KOPT-K1 (cell line): ENCODE measurements at regions not wholly inside any gene's neighbourhood (a gene's known extent, or its start where the extent isn't known, plus 50 kb on each side); places are given as distances from the start of the nearest gene placed in this dataset.

Source experiments
- H3K27ac ChIP-seq: fragments of 200-600 bp; sonication (generic); 2 replicates; pipeline ENCODE4 v1.5.1; 2016; ENCODE audit warnings: antibody characterized with exemption, mild to moderate bottlenecking, low read depth, low read length; ENCODE audit not compliant: poor library complexity, severe bottlenecking
- H3K36me3 ChIP-seq: fragments of 200-600 bp; sonication (generic); 2 replicates; pipeline ENCODE4 v1.5.1; 2017; ENCODE audit warnings: antibody characterized with exemption, mild to moderate bottlenecking, low read length, moderate library complexity; ENCODE audit not compliant: insufficient read depth
- H3K9me3 ChIP-seq: fragments of 200-600 bp; sonication (generic); 2 replicates; pipeline ENCODE4 v1.5.1; 2017; ENCODE audit warnings: antibody characterized with exemption, low read length, mild to moderate bottlenecking; ENCODE audit not compliant: insufficient read depth, poor library complexity, severe bottlenecking

GRCh38 chrX:81996166-81996565, 794.3 kb downstream of the SH3BGRL start:
- no peak overlapping the region for H3K27ac ChIP-seq
- no peaks in the 10 kb centered on the region for H3K36me3 ChIP-seq
- H3K9me3 ChIP-seq = no peaks in the 10 kb centered on the region

DNA sequence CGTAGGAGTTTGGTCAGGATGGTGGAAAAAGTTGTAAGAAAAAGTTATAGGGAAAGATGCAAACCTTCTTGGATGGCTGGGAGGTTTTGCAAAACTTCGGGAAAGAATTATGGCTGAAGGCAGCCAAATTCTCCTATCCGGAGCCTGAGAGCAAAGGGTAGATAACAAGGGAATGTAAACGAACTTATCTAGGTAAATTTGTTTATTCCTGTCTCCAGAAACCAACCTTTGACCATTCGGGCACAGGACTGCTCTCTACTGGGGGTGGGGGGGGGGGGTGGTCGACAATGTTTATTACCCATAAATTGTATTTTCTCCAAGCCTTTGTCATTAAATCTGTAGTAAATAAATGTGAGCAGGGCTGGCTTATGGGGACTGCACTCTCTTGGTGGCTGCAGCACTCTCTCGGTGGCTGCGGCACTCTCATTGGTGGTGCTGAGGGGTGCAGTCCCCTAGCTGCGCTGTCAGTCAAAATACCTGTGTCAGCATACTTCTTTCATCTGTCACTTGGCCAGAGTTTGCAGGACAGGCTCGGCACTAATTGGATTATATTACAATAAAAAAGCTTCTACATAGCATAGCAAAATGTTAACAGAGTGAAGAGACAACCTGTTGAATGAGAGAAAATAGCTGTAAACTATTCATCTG, 827.8 kb downstream of the SH3BGRL start:
- Histone ChIP-seq H3K36me3 (no peaks in the 10 kb centered on the region), H3K27ac (no peak overlapping the region), H3K9me3 (no peaks in the 10 kb centered on the region)

DNA sequence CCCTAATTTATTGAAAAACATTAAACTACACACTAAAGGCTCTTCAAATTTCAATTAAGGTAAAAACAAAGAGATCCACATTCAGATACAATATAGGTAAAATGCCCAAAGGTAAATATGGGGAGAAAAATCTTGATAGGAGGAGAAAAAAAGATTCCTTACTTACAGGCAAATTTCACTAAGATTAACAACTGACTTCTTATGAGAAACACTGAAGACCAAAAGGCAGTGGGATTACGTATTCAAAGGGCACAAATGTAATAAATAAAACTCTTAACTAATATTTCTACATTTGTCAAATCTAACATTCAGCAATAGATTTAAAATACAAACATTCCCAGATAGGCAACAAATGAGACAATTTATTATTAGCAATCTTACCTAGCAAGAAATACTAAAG, 829.3 kb downstream of the SH3BGRL start:
- H3K36me3 ChIP-seq = no peaks in the 10 kb centered on the region
- no peaks in the 10 kb centered on the region for H3K9me3 ChIP-seq

DNA sequence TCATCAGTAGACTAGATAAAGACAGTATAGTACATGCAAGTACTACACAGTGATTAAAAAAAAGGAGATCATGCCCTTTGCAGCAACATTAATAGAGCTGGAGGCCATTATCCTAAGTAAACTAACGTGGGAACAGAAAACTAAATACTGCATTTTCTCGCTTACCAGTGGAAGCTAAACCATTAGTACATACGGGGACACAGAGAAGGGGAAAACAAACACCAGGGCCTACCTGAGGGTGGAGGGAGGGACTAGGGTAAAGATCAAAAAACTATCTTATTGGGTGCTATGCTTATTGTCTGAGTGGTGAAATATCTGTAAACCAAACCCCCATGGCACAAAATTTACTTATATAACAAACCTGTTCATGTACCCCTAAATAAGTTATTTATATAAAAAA, 836.9 kb downstream of the SH3BGRL start:
- Histone ChIP-seq H3K9me3 (no peaks in the 10 kb centered on the region), H3K27ac (no peak overlapping the region), H3K36me3 (no peaks in the 10 kb centered on the region)

More for the DNA sequence above, 829.3 kb downstream of the SH3BGRL start:
- no peak overlapping the region for H3K27ac ChIP-seq

DNA sequence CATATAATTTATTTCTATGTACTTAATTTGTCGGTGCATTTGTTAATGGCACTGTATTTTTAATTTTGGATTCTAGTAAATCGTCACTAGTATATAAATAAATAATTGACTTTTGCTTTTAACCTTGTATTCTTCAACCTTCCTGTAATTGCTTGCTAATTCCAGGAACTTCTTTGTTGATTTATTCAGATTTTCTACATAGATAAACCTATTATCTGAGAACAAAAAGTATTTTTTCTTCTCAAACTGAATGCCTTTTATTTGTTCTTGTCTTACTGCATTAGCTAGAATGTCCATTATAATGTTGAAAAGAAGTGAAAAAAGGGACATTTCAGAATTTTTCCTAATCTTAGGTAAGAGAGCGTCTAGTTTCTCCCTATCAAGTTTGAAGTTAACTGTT, 839.1 kb downstream of the SH3BGRL start:
- no peak overlapping the region for H3K27ac ChIP-seq

GRCh38 chrX:82058728-82059127, 856.8 kb downstream of the SH3BGRL start:
- Histone ChIP-seq H3K36me3 (no peaks in the 10 kb centered on the region), H3K27ac (no peak overlapping the region), H3K9me3 (no peaks in the 10 kb centered on the region)

More for the DNA sequence above, 839.1 kb downstream of the SH3BGRL start:
- Histone ChIP-seq H3K36me3 (no peaks in the 10 kb centered on the region), H3K9me3 (no peaks in the 10 kb centered on the region)

GRCh38 chrX:82070948-82071347, 869.0 kb downstream of the SH3BGRL start:
- Histone ChIP-seq H3K27ac (no peak overlapping the region), H3K36me3 (no peaks in the 10 kb centered on the region), H3K9me3 (no peaks in the 10 kb centered on the region)

DNA sequence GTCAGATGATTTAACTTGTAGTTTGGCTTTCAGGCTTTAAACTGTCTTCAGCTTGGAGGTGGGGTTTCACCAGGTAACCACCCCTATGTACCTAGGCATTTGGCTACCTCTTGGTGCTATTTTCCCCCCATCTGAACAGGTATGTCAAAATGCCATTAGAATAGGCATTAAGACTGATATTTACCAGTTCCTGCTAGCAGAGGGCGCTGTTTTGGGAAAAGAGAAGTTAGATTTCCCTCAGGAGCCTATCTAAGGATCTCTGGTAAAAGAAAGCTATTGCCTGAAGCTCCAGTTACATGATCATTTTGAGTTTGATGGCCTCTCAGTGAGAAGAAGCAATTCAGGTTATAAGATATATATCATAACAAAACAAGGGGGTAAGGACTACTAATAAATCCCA, 879.1 kb downstream of the SH3BGRL start:
- Histone ChIP-seq H3K27ac (no peak overlapping the region), H3K36me3 (no peaks in the 10 kb centered on the region), H3K9me3 (peaks cover 3% of the 10 kb centered on the region)

DNA sequence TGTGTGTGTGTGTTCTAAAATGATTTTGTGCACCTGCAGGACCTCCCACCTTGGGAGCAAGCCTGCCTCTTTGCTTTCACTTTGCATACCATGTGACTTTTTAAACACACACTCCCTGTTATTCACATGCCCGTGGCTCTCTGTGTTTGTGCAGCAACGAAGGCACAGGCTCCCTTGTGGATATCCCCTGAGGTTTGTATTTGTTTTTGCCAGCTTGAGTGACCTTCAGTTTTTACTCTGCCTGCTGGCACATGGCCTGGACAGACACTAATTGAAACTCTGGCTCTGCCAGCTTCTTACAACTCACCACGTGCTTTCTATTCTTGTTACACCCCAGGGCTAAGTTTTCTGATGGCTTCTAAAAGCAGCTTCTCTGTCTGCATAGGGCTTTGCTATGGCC, 885.8 kb downstream of the SH3BGRL start:
- H3K27ac ChIP-seq = no peak overlapping the region
- H3K36me3 ChIP-seq = no peaks in the 10 kb centered on the region
- H3K9me3 ChIP-seq = peaks cover 10% of the 10 kb centered on the region

DNA sequence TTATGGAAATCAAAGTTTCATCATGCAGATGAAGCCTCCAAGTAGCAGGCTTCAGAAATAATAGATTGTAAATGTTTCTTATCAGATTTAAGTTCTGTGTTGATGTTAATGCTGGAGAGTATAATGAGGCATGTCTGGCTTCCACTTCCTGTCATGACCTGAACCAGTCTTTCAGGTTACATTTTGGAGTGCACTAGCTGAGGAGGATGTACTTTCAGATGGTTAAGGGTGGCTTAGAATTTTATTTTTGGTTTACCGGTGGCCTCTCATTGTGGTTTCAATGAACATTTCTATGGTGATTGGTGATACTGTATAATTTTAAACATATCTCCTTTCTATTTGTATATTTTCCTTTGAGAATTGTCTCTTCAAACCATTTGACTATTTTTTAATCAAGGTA, 890.4 kb downstream of the SH3BGRL start:
- Histone ChIP-seq H3K36me3 (no peaks in the 10 kb centered on the region), H3K27ac (no peak overlapping the region), H3K9me3 (no peaks in the 10 kb centered on the region)

DNA sequence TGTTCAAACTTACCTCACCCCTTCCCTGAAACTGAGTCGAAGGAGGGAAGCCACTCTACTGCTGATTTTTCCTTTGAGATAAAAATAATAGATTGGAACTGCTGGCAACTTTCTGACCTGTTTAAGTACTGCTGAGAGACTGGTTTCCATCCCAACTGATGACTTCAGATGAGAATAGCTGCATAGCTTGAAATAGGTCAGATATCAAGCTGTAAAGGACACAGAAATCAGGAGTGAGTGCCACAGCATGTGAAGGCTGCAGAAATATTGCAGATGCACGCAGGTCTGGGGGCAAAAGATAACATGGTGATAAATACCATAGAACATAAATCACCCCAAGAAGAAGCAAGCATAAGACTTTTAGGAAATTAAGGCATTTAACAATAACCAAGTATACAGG, 923.2 kb downstream of the SH3BGRL start:
- Histone ChIP-seq H3K9me3 (no peaks in the 10 kb centered on the region), H3K27ac (no peak overlapping the region), H3K36me3 (no peaks in the 10 kb centered on the region)

GRCh38 chrX:82127228-82128123, 925.6 kb downstream of the SH3BGRL start:
- Histone ChIP-seq H3K9me3 (no peaks in the 10 kb centered on the region), H3K36me3 (no peaks in the 10 kb centered on the region), H3K27ac (peak overlapping the region; percentile 38)

- H3K27ac ChIP-seq = no peak overlapping the region
- peaks cover 23% of the 10 kb centered on the region for H3K9me3 ChIP-seq
- H3K36me3 ChIP-seq = no peaks in the 10 kb centered on the region
These were observed 932.5 kb downstream of the SH3BGRL start for GRCh38 chrX:82134378-82134777.

- H3K27ac ChIP-seq = no peak overlapping the region
- no peaks in the 10 kb centered on the region for H3K36me3 ChIP-seq
- no peaks in the 10 kb centered on the region for H3K9me3 ChIP-seq
These were observed 940.0 kb downstream of the SH3BGRL start for GRCh38 chrX:82141942-82142341.

GRCh38 chrX:82161195-82161594, 959.3 kb downstream of the SH3BGRL start:
- no peaks in the 10 kb centered on the region for H3K9me3 ChIP-seq
- H3K27ac ChIP-seq = no peak overlapping the region
- H3K36me3 ChIP-seq = no peaks in the 10 kb centered on the region

GRCh38 chrX:82163701-82164100, 961.8 kb downstream of the SH3BGRL start:
- Histone ChIP-seq H3K9me3 (no peaks in the 10 kb centered on the region), H3K27ac (no peak overlapping the region), H3K36me3 (no peaks in the 10 kb centered on the region)
